ENCODE measurements at regions not wholly inside any gene's neighbourhood (a gene's known extent, or its start where the extent isn't known, plus 50 kb on each side); places are given as distances from the start of the nearest gene placed in this dataset.

- Histone ChIP-seq H4K20me1 (ENCODE audit: insufficient read depth) (no peaks in the 10 kb centered on the region), H3K27me3 (ENCODE audit: insufficient read depth, low read depth, low read length) (no peaks in the 10 kb centered on the region), H3K4me3 (ENCODE audit: low read length) (no peak overlapping the region), H3K36me3 (ENCODE audit: insufficient read depth, low read length) (no peaks in the 10 kb centered on the region), H3K4me2 (ENCODE audit: low read length) (no peak overlapping the region), H3K9me2 (ENCODE audit: insufficient read depth, low read length) (no peaks in the 10 kb centered on the region), H3K9ac (ENCODE audit: low read length) (no peak overlapping the region), H3K9me3 (ENCODE audit: low read length) (no peaks in the 10 kb centered on the region), H3F3A (ENCODE audit: insufficient read depth, low read length, poor library complexity, severe bottlenecking) (no peaks in the 10 kb centered on the region), H3K79me2 (replicated peaks; ENCODE audit: insufficient read depth, low read length) (no peaks in the 10 kb centered on the region), H3K27ac (ENCODE audit: low read length) (no peak overlapping the region), H2AFZ (ENCODE audit: low read depth, low read length) (no peak overlapping the region)
- TF ChIP-seq SMC3 (conservative IDR thresholded peaks at IDR 0.05; ENCODE audit: poor library complexity) (no peak), EZH2 (IDR thresholded peaks at IDR 0.05; ENCODE audit: borderline replicate concordance, insufficient read depth, low read length, poor library complexity, severe bottlenecking) (no peak), REST (IDR thresholded peaks at IDR 0.05; ENCODE audit: borderline replicate concordance) (no peak), POLR2AphosphoS5 (IDR thresholded peaks at IDR 0.05) (no peak), RAD21 (conservative IDR thresholded peaks at IDR 0.05) (no peak), CTCF (IDR thresholded peaks at IDR 0.05; ENCODE audit: poor library complexity, severe bottlenecking) (no peak), EP300 (conservative IDR thresholded peaks at IDR 0.05; ENCODE audit: poor library complexity, severe bottlenecking) (no peak), MXI1 (conservative IDR thresholded peaks at IDR 0.05; ENCODE audit: poor library complexity, severe bottlenecking) (no peak), TAF1 (IDR thresholded peaks at IDR 0.05; ENCODE audit: low read depth) (no peak)
Measured at GRCh38 chr2:224248944-224249371, 152.9 kb downstream of the FAM124B start.

- H4K20me1 ChIP-seq (ENCODE audit: insufficient read depth), result no peaks in the 10 kb centered on the region
- H3K27me3 ChIP-seq (ENCODE audit: insufficient read depth, low read depth, low read length), result no peaks in the 10 kb centered on the region
- no peak overlapping the region for H3K4me2 ChIP-seq (ENCODE audit: low read length)
- TF ChIP-seq EZH2 (IDR thresholded peaks at IDR 0.05; ENCODE audit: borderline replicate concordance, insufficient read depth, low read length, poor library complexity, severe bottlenecking), result no peak
- no peak for TF ChIP-seq REST (IDR thresholded peaks at IDR 0.05; ENCODE audit: borderline replicate concordance)
- no peak for TF ChIP-seq EP300 (conservative IDR thresholded peaks at IDR 0.05; ENCODE audit: poor library complexity, severe bottlenecking)
- no peak for TF ChIP-seq SMC3 (conservative IDR thresholded peaks at IDR 0.05; ENCODE audit: poor library complexity)
- no peak for TF ChIP-seq RAD21 (conservative IDR thresholded peaks at IDR 0.05)
- TF ChIP-seq CTCF (IDR thresholded peaks at IDR 0.05; ENCODE audit: poor library complexity, severe bottlenecking), result no peak
- no peak overlapping the region for H3K9ac ChIP-seq (ENCODE audit: low read length)
- H3K4me3 ChIP-seq (ENCODE audit: low read length), result no peak overlapping the region
- no peak overlapping the region for H3K27ac ChIP-seq (ENCODE audit: low read length)
- no peaks in the 10 kb centered on the region for H3K9me2 ChIP-seq (ENCODE audit: insufficient read depth, low read length)
- H3K36me3 ChIP-seq (ENCODE audit: insufficient read depth, low read length), result no peaks in the 10 kb centered on the region
- no peaks in the 10 kb centered on the region for H3K79me2 ChIP-seq (replicated peaks; ENCODE audit: insufficient read depth, low read length)
- H3K9me3 ChIP-seq (ENCODE audit: low read length), result no peaks in the 10 kb centered on the region
- no peak overlapping the region for H2AFZ ChIP-seq (ENCODE audit: low read depth, low read length)
- no peaks in the 10 kb centered on the region for H3F3A ChIP-seq (ENCODE audit: insufficient read depth, low read length, poor library complexity, severe bottlenecking)
Measured at GRCh38 chr2:224242561-224242960, 159.3 kb downstream of the FAM124B start.

Measured in neural cell (in vitro differentiated cells).